CD8-positive, alpha-beta memory T cell (primary cell): ENCODE measurements at regions not wholly inside any gene's neighbourhood (a gene's known extent, or its start where the extent isn't known, plus 50 kb on each side); places are given as distances from the start of the nearest gene placed in this dataset.
A peak's percentile ranks its signal among the peaks of the same experiment; 100 is the strongest.

ENCODE experiments used
- CTCF ChIA-PET: fragments of 350-600 bp; sonication (Branson Sonifier 250); formaldehyde crosslinking; loops from one replicate; lab custom pipeline; 2021; ENCODE audit warnings: antibody characterized with exemption; lab: Charles Lee
- POLR2A ChIA-PET: fragments of 350-600 bp; sonication (Branson Sonifier 250); formaldehyde crosslinking; loops from one replicate; lab custom pipeline; 2021; ENCODE audit warnings: antibody characterized with exemption; lab: Charles Lee
- DNase-seq, 5 donors: peaks; one replicate each; pipeline versions ENCODE4 v3.0.0 to v3.0.0-alpha.2; 2020 to 2022; ENCODE audit warnings: mixed read lengths in 1 of 5
- H3K27ac ChIP-seq: one replicate; pipeline ENCODE4 v1.7.0; 2013; ENCODE audit warnings: low read depth, mild to moderate bottlenecking, low read length, moderate library complexity
- H3K27me3 ChIP-seq: 2 replicates; pipeline ENCODE4 v1.7.0; 2013; ENCODE audit warnings: low read length, mild to moderate bottlenecking; ENCODE audit not compliant: insufficient read depth, poor library complexity, severe bottlenecking
- H3K36me3 ChIP-seq: 2 replicates; pipeline ENCODE4 v1.7.0; 2013; ENCODE audit warnings: mild to moderate bottlenecking, low read length, moderate library complexity; ENCODE audit not compliant: insufficient read depth
- H3K4me1 ChIP-seq: 2 replicates; pipeline ENCODE4 v1.7.0; 2013; ENCODE audit warnings: mild to moderate bottlenecking, low read length, moderate library complexity; ENCODE audit not compliant: insufficient read depth
- H3K4me3 ChIP-seq: 2 replicates; pipeline ENCODE4 v1.7.0; 2013; ENCODE audit warnings: mild to moderate bottlenecking, low read length
- H3K9me3 ChIP-seq: 2 replicates; pipeline ENCODE4 v1.7.0; 2013; ENCODE audit warnings: mild to moderate bottlenecking, low read length
- H3K27ac Mint-ChIP-seq, 8 donors: one replicate each; pipeline ENCODE4 v1.8.0; 2020 to 2021; ENCODE audit warnings: mixed read lengths in 8 of 8, mild to moderate bottlenecking in 6 of 8, inconsistent platforms in 3 of 8, moderate library complexity in 3 of 8
- H3K27me3 Mint-ChIP-seq, 2 donors: one replicate each; pipeline ENCODE4 v1.8.0; 2020 to 2021; ENCODE audit warnings: mixed read lengths in 2 of 2, mild to moderate bottlenecking in 1 of 2, moderate library complexity in 1 of 2
- H3K36me3 Mint-ChIP-seq, 3 donors: one replicate each; pipeline ENCODE4 v1.8.0; 2020 to 2021; ENCODE audit warnings: mixed read lengths in 3 of 3, inconsistent platforms in 1 of 3, mild to moderate bottlenecking in 1 of 3
- H3K4me1 Mint-ChIP-seq, 3 donors: one replicate each; pipeline ENCODE4 v1.8.0; 2020 to 2021; ENCODE audit warnings: mixed read lengths in 3 of 3, inconsistent platforms in 1 of 3, mild to moderate bottlenecking in 1 of 3
- H3K4me3 Mint-ChIP-seq, 7 donors: one replicate each; pipeline ENCODE4 v1.8.0; 2020 to 2021; ENCODE audit warnings: mixed read lengths in 7 of 7, mild to moderate bottlenecking in 6 of 7, moderate library complexity in 4 of 7, inconsistent platforms in 2 of 7
- H3K9me3 Mint-ChIP-seq, 5 donors: one replicate each; pipeline ENCODE4 v1.8.0; 2020 to 2022; ENCODE audit warnings: mixed read lengths in 5 of 5, mild to moderate bottlenecking in 3 of 5, moderate library complexity in 2 of 5, inconsistent platforms in 1 of 5

- Mint-ChIP-seq H3K4me1 (peaks cover 0 to 2% (median under 1%) of the 10 kb centered on the region in 3 donors), H3K4me3 (no peak overlapping the region), H3K27me3 (peaks cover 0 to 3% of the 10 kb centered on the region in 2 donors), H3K36me3 (peaks cover 0 to 3% (median 0%) of the 10 kb centered on the region in 3 donors), H3K9me3 (no peaks in the 10 kb centered on the region), H3K27ac (no peak overlapping the region)
- Histone ChIP-seq H3K27me3 (no peaks in the 10 kb centered on the region), H3K36me3 (no peaks in the 10 kb centered on the region), H3K4me1 (peaks cover under 1% of the 10 kb centered on the region), H3K4me3 (no peak overlapping the region), H3K27ac (no peak overlapping the region), H3K9me3 (no peaks in the 10 kb centered on the region)
- ChIA-PET POLR2A (no interaction called here), CTCF (no interaction called here)
- no peak for DNase-seq
Observed at GRCh38 chr6:156725712-156726111, 51.5 kb upstream of the ARID1B start.

- H3K27ac Mint-ChIP-seq, result peak overlapping the region; percentile 27 to 89 (median 51)
- H3K4me3 ChIP-seq, result no peak overlapping the region
- POLR2A ChIA-PET, result interaction anchor here (0.8 to 1.3 kb wide), 4 partner anchors 33 to 301 kb away, joined by 3 to 6 read pairs (median 3); no protein-coding TSS in a partner anchor
Observed at GRCh38 chr6:156720691-156721685, 56.2 kb upstream of the ARID1B start.

DNA sequence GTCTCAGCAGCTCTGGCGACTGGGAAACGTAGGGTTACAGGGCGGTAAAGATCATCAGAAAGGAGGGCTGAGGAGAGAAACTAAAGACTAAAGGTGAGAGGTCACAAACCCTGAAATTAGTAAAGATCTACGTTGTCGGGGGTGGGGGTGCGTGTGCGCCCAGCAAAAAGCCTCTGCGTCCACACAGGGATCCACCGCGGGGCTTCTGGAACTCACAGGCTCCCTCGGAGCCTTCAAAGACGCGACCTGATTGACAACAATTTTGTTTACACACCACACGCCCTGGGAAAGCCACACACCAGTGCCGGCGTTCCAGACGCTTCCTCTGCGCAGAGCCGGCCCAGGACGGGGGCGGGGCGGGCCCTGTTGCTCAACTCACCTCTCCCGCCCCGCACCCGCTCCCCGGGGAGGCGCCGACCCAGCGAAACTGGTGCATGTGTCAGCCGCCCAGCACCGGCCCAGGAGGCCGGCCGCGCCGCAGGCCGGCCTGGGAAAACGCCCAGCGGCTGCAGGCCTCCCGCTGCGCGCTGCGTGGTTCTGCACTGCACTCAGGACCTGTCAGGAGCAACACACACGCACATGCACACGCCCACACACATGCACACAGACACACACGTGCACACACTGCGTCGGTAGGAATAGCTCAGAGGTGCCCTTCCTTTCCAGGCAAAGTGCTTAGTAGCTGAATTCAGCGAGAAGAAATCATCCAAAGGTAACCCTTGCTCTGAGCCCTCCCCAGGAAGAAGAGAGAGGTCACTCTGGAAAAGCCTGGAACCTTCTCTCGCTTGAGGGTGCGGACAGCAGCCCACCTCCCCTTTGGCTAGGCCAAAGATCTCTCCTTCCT is 57.2 kb upstream of the ARID1B start:
- Mint-ChIP-seq H3K4me3 (peak overlapping the region; percentile 84 to 93 (median 88)), H3K27me3 (peaks cover 3% of the 10 kb centered on the region in 2 donors), H3K4me1 (peaks cover 7 to 22% (median 14%) of the 10 kb centered on the region in 3 donors), H3K27ac (peak overlapping the region; percentile 64 to 94 (median 87)), H3K9me3 (no peaks in the 10 kb centered on the region), H3K36me3 (peaks cover 0 to 3% (median 1%) of the 10 kb centered on the region in 3 donors)
- peaks cover 14% of the 10 kb centered on the region for H3K4me1 ChIP-seq
- peak overlapping the region; percentile 86 for H3K4me3 ChIP-seq
- no peaks in the 10 kb centered on the region for H3K27me3 ChIP-seq
- H3K36me3 ChIP-seq, result no peaks in the 10 kb centered on the region
- H3K9me3 ChIP-seq, result no peaks in the 10 kb centered on the region
- ChIA-PET POLR2A (interaction anchor here (0.8 to 1.3 kb wide), 4 partner anchors 32 to 302 kb away, joined by 3 to 6 read pairs (median 3); no protein-coding TSS in a partner anchor), CTCF (interaction anchor here (0.7 to 1.7 kb wide), 2 partner anchors 30 to 47 kb away, joined by 3 to 5 read pairs; no protein-coding TSS in a partner anchor)
- DNase-seq, result peak; percentile 59 to 76 (median 68)
- peak overlapping the region; percentile 68 for H3K27ac ChIP-seq

More at GRCh38 chr6:156720691-156721685, 56.2 kb upstream of the ARID1B start:
- Histone ChIP-seq H3K9me3 (no peaks in the 10 kb centered on the region), H3K27me3 (no peaks in the 10 kb centered on the region), H3K36me3 (no peaks in the 10 kb centered on the region), H3K27ac (peak overlapping the region; percentile 68), H3K4me1 (peaks cover 14% of the 10 kb centered on the region)
- peaks cover 0 to 3% of the 10 kb centered on the region in 2 donors for H3K27me3 Mint-ChIP-seq
- peaks cover 0 to 3% (median 1%) of the 10 kb centered on the region in 3 donors for H3K36me3 Mint-ChIP-seq
- H3K4me1 Mint-ChIP-seq, result peaks cover 7 to 22% (median 14%) of the 10 kb centered on the region in 3 donors
- H3K4me3 Mint-ChIP-seq, result peak overlapping the region in 6 of 7 donors; percentile 71 to 90 (median 80)
- H3K9me3 Mint-ChIP-seq, result no peaks in the 10 kb centered on the region
- no peak for DNase-seq
- CTCF ChIA-PET, result interaction anchor here (1.1 to 1.7 kb wide), 2 partner anchors 31 to 34 kb away, joined by 3 to 5 read pairs; no protein-coding TSS in a partner anchor

DNA sequence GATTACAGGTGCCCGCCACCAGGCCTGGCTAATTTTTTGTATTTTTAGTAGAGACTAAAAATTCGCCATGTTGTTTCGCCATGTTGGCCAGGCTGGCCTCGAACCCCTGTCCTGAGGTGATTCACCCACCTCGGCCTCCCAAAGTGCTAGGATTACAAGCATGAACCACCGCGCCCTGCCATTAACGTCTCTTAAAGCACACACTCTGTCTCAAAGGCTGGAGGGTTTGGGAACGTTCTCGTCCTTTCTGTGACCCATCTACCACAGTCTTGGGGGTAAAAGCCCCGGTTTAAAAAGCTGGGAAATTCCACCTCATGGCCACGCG is 57.8 kb upstream of the ARID1B start:
- H3K4me3 Mint-ChIP-seq, result peak overlapping the region; percentile 84 to 93 (median 88)
- peaks cover 7 to 22% (median 14%) of the 10 kb centered on the region in 3 donors for H3K4me1 Mint-ChIP-seq
- H3K36me3 Mint-ChIP-seq, result peaks cover 0 to 3% (median 1%) of the 10 kb centered on the region in 3 donors
- Histone ChIP-seq H3K36me3 (no peaks in the 10 kb centered on the region), H3K27ac (peak overlapping the region; percentile 68), H3K4me3 (peak overlapping the region; percentile 86), H3K9me3 (no peaks in the 10 kb centered on the region), H3K27me3 (no peaks in the 10 kb centered on the region), H3K4me1 (peaks cover 14% of the 10 kb centered on the region)
- peaks cover 3 to 6% of the 10 kb centered on the region in 2 donors for H3K27me3 Mint-ChIP-seq
- DNase-seq, result peak in 1 of 5 donors; percentile 2
- POLR2A ChIA-PET, result no interaction called here
- no peaks in the 10 kb centered on the region for H3K9me3 Mint-ChIP-seq
- H3K27ac Mint-ChIP-seq, result peak overlapping the region; percentile 64 to 94 (median 87)
- CTCF ChIA-PET, result interaction anchor here (0.7 kb wide), 1 partner anchor 46 kb away, joined by 3 read pairs; no protein-coding TSS in a partner anchor

DNA sequence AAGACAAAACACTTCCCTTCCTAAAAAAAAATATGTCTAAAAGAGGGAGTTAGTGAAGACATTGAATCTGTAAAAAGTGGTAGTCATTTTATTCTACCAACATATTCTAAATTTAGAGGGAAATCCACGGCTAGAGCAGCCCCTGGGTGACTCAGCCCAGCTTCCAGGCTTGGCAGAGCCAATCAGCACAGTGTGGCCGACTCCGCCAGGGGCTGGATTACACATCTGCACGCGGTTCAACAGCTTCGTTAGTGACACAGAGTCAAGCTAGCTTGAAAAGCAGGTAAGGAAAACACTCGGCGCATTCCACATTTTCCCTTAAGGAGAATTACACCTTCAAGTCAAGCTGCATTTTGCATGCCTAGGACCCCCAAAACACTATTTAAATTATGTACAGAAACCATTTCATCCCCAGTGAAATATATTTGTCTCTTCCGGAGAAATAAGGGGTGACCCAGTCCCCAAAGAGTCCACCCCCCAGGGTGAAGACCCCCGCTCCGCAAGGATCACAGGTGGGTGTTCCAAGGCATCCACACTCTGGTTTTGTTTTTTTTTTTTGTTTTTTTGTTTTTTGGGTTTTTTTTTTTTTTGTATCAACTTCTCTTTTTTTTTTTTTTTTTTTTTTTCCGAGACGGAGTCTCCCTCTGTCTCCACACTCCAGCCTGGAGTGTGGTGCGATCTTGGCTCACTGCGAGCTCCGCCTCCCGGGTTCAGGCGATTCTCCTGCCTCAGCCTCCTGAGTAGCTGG is 58.4 kb upstream of the ARID1B start:
- no peak overlapping the region for H3K4me3 ChIP-seq
- no peak overlapping the region for H3K27ac ChIP-seq
- Mint-ChIP-seq H3K9me3 (no peaks in the 10 kb centered on the region), H3K27ac (peak overlapping the region in 2 of 8 donors; percentile 29 to 64), H3K27me3 (peaks cover 3 to 7% of the 10 kb centered on the region in 2 donors), H3K4me1 (peaks cover 7 to 22% (median 14%) of the 10 kb centered on the region in 3 donors), H3K4me3 (peak overlapping the region; percentile 20 to 84 (median 41)), H3K36me3 (peaks cover 0 to 3% (median 1%) of the 10 kb centered on the region in 3 donors)
- CTCF ChIA-PET, result interaction anchor here (0.7 kb wide), 1 partner anchor 45 kb away, joined by 3 read pairs; no protein-coding TSS in a partner anchor
- POLR2A ChIA-PET, result no interaction called here
- H3K36me3 ChIP-seq, result no peaks in the 10 kb centered on the region
- DNase-seq, result no peak
- H3K4me1 ChIP-seq, result peaks cover 14% of the 10 kb centered on the region
- no peaks in the 10 kb centered on the region for H3K9me3 ChIP-seq
- H3K27me3 ChIP-seq, result no peaks in the 10 kb centered on the region

DNA sequence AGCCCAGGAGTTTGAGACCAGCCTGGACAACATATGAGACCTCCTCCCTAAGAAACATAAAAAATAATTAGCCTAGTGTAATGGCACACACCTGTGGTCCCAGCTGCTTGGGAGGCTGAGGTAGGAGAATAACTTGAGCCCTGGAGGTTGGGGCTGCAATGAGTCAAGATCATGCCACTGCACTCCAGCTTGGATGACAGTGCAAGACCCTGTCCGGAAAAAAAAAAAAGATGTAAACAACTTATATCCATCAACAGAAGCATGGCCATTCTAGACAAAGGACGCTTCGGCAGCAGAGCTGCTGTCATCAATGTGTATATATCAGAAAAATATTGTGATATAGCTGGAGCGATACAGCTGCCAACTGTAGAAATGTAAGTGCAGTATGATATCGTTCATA is 59.6 kb upstream of the ARID1B start:
- Histone ChIP-seq H3K9me3 (no peaks in the 10 kb centered on the region), H3K27me3 (no peaks in the 10 kb centered on the region), H3K4me3 (no peak overlapping the region), H3K36me3 (no peaks in the 10 kb centered on the region), H3K27ac (no peak overlapping the region), H3K4me1 (peaks cover 14% of the 10 kb centered on the region)
- Mint-ChIP-seq H3K4me1 (peaks cover 7 to 22% (median 14%) of the 10 kb centered on the region in 3 donors), H3K4me3 (peak overlapping the region in 2 of 7 donors; percentile 9 to 45), H3K9me3 (no peaks in the 10 kb centered on the region), H3K27me3 (peaks cover 6 to 10% of the 10 kb centered on the region in 2 donors), H3K27ac (no peak overlapping the region), H3K36me3 (peaks cover 0 to 1% (median 0%) of the 10 kb centered on the region in 3 donors)
- POLR2A ChIA-PET, result no interaction called here
- CTCF ChIA-PET, result no interaction called here
- DNase-seq, result no peak

GRCh38 chr6:156715839-156716238 is 61.3 kb upstream of the ARID1B start:
- no peak for DNase-seq

More at GRCh38 chr6:156715839-156716238, 61.3 kb upstream of the ARID1B start:
- no peak overlapping the region for H3K4me3 Mint-ChIP-seq
- H3K27me3 Mint-ChIP-seq, result peaks cover 7 to 16% of the 10 kb centered on the region in 2 donors
- H3K36me3 Mint-ChIP-seq, result peaks cover 0 to 1% (median 0%) of the 10 kb centered on the region in 3 donors
- H3K4me1 ChIP-seq, result peaks cover 14% of the 10 kb centered on the region
- H3K27ac ChIP-seq, result no peak overlapping the region
- no peaks in the 10 kb centered on the region for H3K9me3 Mint-ChIP-seq
- peaks cover 7 to 21% (median 14%) of the 10 kb centered on the region in 3 donors for H3K4me1 Mint-ChIP-seq
- no peak overlapping the region for H3K4me3 ChIP-seq
- H3K9me3 ChIP-seq, result no peaks in the 10 kb centered on the region
- H3K27me3 ChIP-seq, result no peaks in the 10 kb centered on the region
- H3K36me3 ChIP-seq, result no peaks in the 10 kb centered on the region
- peak overlapping the region in 1 of 8 donors; percentile 57 for H3K27ac Mint-ChIP-seq
- POLR2A ChIA-PET, result no interaction called here
- CTCF ChIA-PET, result interaction anchor here (0.6 kb wide), 1 partner anchor 227 kb away, joined by 3 read pairs; no protein-coding TSS in a partner anchor
